ENCODE measurements at regions not wholly inside any gene's neighbourhood (a gene's known extent, or its start where the extent isn't known, plus 50 kb on each side); places are given as distances from the start of the nearest gene placed in this dataset.

DNA sequence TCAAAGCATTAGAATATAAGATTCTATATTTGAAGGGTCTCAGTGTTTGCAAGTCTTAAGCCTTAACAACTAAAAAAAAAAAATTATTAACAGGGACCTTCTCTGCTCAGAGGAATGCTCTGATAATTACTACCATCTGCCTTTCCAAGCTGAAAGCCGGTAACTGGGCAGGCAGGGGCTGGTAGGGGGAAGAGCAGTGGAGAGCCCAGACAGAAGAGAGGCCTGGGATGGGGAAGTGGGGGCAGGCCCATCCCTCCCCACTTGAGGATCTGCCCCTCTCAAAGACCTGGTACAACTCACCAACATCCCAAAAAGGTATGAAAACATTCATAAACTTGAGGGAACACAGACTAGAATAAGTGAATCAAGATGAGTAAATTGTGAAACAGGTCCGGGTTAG lies 113.9 kb downstream of the QDPR start:
- no peak for TF ChIP-seq POLR2A (IDR thresholded peaks at IDR 0.05)
- TF ChIP-seq, protein P1, sequence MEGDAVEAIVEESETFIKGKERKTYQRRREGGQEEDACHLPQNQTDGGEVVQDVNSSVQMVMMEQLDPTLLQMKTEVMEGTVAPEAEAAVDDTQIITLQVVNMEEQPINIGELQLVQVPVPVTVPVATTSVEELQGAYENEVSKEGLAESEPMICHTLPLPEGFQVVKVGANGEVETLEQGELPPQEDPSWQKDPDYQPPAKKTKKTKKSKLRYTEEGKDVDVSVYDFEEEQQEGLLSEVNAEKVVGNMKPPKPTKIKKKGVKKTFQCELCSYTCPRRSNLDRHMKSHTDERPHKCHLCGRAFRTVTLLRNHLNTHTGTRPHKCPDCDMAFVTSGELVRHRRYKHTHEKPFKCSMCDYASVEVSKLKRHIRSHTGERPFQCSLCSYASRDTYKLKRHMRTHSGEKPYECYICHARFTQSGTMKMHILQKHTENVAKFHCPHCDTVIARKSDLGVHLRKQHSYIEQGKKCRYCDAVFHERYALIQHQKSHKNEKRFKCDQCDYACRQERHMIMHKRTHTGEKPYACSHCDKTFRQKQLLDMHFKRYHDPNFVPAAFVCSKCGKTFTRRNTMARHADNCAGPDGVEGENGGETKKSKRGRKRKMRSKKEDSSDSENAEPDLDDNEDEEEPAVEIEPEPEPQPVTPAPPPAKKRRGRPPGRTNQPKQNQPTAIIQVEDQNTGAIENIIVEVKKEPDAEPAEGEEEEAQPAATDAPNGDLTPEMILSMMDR (IDR thresholded peaks at IDR 0.05): no peak
